NCI-H774 (cell line): ENCODE measurements at regions not wholly inside any gene's neighbourhood (a gene's known extent, or its start where the extent isn't known, plus 50 kb on each side); places are given as distances from the start of the nearest gene placed in this dataset.
"Not testable (repeated sequence)": the region's sequence is repeated elsewhere in the genome, so short reads cannot be mapped to it uniquely, and the experiment has no call there.

Experiments used
- DNase-seq: peaks from one replicate; lab custom pipeline; 2025; lab: John Stamatoyannopoulos, UW

DNA sequence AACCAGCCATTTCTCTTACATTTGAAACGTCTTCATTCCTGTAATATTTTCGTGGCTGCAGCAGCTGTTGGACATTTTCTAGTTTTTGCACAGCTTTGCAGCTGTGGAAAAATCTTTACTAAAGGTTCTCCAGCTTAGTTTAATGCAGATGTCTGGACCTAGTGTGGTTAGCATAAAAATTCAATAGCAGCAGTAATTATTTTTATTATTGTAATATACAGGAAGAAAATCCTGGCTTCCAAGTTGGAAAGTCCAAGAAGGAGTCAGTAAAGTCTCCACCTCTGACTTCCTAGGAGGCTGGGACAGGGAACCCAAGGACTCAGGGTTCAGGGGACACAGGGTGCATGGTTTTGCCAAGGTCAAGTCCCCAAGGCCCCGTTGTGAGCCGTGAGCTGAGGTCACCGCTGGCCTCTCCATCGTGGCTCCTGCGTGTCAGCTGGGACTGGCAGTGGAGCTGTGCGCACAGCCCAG is 230.6 kb downstream of the FNDC1 start:
- DNase-seq, result no peak

DNA sequence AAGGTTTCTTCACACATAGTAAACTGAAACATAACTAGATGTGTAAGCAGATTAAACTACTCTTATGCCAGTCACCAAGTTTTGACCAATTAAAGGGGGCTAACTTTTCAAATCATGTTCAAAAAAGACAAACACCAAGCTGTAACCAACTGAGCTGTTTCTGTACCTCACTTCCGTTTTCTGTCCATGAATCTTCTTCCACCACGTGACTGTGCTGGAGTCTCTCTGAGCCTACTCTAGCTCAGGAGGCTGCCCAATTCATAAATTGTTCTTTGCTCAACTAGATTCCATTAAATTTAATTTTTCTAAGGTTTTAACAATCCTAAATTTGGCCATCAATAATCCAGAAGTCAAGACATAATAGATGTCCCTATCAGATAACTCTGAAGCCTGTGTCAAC is 229.4 kb downstream of the FNDC1 start:
- DNase-seq, result no peak

DNA sequence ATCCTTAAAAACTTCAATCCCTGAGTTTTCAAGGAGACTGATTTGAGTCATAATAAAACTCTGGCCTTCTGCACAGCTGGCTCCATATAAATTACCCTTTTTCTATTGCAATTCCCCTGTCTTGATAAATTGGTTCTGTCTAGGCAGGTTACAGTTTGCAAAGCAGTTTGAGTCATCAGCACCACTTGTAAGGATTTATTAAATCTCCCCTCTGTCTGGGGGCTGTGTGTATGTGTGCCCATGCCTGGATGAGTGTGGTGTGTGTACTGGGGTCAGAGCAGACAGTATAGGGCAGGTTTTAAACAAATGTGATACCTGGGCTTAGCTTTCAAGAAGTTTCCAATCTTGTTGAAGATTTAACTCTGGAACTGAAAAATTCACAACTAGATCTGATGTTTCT is 228.6 kb downstream of the FNDC1 start:
- no peak for DNase-seq

DNA sequence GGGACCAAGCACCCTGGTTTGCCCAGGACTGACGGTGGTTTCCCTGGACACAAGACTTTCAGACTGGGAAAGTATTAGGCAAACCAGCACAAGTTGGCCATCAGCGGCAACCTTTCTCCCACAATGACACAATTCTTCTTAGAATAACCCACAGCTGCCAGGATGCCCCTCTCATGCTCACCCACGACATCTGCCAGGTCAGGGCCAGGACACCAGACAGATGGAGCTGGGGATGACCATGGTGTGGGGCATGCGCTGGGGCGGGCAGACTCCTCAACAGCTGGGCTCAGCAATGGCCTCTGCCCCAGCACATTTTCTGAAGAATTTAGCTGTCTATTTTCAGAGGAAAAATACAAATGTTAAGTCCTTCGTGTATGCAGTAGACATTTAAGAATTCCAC is 226.4 kb downstream of the FNDC1 start:
- DNase-seq, result no peak

DNA sequence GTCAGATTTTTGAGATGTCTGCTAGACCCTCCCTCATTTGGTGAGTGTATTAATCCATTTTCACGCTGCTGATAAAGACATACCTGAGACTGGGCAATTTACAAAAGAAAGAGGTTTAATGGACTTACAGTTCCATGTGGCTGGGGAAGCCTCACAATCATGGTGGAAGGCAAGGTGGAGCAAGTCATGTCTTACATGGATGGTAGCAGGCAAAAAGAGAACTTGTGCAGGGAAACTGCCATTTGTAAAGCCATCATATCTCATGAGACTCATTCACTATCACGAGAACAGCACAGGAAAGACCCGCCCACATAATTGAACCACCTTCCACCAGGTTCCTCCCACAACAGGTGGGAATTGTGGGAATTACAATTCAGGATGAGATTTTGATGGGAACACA is 223.5 kb downstream of the FNDC1 start:
- DNase-seq, result not testable (repeated sequence)

DNA sequence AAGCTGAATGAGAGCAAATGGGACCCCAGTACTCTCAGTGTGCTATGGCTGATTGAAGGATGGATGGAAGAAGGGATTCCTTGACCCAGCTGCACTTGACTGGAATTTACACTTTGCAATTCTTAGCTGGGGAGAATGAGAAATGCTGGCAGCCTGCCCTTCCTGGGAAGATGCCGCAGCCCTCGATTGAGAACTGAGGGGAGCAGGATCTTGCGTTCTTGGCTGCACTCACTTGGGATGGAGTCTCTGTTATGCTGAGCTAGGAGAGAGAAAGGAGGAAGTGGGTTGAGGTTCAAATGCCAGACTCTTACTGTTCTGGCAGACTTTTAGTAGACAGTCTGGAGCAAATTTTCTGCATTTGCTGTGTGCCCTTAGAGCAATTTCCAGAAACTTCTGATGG is 221.2 kb downstream of the FNDC1 start:
- no peak for DNase-seq

DNA sequence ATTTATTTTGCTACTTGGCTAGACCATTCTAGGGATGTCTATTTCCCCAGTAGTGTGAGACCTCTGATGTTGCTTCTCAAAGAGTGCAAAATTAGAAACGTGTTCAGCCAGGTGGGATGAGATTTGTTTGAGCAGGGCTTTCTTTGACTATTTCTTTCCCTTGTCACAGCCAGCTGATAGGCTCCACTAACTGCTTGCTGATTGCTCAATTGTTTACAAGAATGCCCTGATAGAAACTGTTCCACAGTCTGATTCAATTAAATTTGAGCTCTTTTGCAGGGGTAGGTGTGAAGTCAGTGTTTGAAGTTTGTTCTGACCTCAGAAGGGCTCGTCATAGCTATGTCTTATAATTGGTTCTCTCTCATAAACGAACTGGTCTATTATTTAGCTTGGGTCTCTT is 220.5 kb downstream of the FNDC1 start:
- DNase-seq, result no peak

DNA sequence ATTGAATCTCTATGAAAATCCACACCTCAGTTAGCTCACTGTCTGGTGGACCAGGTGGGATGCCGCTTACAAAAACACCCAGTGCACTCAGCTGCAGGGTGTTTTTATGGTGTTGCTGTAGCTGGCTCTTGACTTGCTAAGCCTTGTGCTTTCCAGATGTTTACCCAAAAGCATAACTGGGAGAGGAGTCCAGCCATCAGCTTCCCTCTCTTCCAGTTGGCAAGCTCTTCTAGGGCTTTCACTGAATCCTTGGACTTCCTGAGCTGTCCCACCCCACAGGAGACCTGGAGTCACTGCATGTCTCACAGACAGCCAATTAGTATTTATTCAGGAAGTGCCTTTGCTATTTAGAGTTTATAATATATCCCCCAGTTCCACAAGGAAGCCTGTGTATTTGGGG is 210.9 kb downstream of the FNDC1 start:
- no peak for DNase-seq

DNA sequence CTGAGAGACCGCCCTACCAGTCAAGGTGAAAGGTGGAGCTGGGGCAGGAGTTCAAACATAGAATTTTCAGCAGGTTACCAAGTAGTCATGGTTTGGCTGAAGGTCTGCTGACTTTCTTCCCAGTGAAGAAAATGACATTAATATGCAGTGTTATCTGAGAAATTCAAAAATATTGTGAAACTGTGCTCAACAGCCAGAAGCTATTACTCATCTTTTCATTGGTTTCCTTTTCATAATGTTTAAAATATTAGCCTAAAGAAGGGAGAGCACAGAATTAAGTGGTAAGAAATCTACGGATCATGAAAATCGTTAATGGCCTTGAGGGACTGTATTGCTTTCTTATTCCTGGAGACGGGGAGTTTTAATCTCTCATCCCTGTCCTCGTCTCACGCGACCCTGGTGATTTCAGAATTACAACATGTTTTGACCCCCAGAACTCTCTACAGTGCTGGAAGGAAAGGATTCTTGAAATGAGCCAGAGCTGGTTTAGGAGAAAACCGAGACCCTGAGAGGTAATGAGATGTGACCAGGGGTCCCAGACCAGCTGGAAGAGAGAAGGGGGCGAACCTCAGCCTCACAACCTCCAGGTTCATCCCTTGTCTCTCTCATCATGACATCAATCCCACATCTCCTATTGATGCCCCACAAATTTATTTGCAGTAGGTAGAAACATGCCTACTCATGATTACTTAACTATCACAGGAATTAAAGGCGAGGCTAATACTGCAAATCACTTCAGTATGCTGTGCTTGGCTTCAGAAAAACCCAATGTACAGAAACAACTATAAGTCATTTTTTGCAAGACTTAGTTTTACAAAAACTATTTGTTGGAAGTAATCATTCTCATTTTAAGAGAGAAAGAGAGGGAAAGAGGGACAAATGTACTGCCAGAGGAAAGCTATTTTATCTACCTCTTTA is 209.5 kb downstream of the FNDC1 start:
- no peak for DNase-seq

DNA sequence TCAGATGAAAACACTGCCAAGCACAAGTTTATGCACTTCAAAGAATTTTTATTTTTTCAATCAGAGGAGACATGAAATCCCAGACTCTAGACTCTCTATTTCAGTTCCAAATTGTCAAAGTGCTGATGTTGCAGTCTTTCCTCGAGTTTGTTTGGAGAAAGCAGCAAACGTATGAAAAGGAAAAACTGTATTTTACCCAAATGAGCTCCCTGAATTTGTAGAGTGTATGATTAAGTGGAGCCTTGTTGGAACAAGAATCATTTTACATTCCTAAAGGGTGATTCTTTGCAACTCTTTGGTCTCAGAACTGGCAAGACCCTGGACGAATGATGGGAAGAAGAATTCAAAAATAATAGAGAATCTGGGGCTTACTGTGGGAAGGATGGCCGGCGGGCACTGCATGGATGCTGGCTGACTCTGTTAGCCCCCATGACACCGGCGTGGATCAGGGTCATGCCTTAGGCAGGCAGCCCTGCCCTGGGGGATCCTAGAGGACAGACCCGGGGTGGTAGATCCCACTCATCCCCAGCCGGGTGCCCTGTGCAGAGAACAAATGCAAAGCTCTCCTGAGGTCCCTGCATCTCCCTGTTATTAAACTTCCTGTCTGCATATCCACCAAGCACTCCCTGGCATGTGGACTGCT is 207.4 kb downstream of the FNDC1 start:
- DNase-seq, result no peak

DNA sequence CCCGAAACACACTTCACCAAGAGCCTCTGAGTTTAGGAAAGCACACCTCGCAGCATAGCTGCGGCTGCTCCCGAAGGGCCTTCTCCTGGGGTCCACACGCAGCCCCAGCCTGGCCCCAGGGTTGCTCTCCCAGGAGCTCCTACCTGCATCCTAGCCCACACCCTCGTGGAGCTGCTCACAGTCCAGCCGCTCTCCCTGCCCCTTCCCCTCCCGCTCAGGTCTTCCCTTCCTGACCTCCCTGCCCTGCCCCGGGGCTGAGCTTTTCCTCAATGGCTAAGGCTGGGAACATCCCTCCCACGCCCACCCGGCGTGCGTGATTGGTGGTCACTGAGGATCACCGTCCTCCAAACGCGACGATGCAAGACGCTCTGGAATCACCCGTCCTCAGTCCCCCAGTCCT is 205.8 kb downstream of the FNDC1 start:
- DNase-seq, result no peak

DNA sequence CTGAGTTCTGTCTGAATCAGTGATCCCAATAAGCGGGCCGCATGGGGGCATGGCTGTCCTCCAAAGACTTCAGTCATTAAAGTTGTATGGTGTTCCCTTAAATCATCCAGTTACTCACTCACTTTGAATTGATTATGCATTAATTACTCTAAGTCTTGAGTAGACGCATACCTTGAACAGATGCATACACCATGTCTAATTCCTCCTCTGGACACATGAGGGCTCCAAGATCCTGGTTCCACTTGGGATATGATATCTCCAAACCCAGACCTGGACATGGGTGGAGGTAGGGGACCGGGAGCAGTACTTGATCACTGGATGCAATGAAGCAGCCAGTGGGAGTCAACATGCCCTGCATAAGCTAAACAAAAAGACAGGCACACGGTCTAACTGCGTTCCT is 204.5 kb downstream of the FNDC1 start:
- DNase-seq, result no peak

DNA sequence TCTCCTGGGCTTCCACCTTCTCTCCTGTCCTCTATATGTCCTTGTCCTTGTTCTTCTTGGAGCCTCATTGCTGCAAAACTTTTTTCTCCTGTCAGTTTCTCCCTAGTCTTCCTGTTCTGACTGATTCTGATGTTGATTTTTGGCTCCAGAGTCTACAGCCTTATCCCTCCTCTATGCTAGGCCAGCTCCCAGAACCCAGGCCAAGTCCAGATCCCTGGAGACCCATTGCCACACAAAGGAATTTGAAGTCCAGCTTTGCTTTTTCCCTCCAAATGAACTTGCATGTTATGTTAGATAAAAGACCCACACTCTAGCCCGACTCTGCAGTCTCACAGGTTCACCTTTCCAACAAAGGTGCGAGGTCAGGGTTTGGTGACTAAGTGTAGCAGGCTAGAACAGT is 203.1 kb downstream of the FNDC1 start:
- no peak for DNase-seq

DNA sequence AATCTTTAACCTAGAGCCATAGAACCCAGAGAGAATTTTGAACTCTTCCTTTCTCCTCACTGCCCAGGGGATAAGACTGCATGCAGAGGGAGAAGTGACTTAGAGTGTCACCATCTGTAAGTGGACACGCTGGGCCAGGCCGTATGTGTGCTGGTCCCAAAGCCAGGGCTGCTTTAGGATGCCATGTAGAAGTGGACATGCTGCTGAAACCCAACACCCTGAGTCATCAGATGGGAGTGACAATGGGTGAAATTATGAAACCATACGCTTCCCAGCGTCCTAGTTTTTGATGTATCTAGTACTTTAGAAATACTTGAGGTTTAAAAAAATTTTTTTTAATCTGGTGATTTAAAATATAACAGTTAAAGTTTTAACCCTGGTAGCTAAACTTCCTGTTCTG is 191.1 kb downstream of the FNDC1 start:
- DNase-seq, result no peak

DNA sequence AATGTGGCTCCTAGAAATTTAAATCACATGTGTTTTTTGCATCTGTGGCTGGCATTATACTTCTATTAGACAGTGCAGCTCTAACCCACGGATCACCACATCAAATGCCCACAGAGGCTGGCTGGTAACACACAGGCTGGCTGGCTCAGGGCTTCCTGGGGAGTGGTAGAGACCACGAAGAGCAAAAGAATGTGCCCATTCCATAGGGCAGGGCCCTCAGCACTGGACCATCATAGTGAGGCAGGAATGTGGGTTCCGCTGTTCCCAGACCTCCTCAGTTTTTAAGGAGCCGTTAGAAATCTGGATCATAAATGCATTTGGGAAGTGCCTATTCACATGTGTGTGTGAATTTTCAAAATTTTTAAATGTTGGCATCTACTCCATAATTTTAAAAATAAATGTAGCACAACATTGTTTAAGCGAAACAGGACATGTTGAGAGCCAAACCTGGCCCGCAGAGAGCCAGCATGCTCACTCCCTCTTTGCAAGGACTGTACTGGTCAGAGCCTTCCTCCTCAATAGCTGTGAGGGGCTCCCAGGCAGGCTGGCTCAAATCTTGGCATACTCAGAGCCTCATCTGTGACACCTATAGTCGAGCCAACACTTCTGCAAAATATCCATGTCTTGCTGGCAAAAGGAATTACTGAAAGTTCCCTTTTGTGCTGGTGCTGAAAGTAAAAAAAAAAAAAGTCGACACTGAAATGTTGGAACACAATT is 190.5 kb downstream of the FNDC1 start:
- DNase-seq, result no peak

DNA sequence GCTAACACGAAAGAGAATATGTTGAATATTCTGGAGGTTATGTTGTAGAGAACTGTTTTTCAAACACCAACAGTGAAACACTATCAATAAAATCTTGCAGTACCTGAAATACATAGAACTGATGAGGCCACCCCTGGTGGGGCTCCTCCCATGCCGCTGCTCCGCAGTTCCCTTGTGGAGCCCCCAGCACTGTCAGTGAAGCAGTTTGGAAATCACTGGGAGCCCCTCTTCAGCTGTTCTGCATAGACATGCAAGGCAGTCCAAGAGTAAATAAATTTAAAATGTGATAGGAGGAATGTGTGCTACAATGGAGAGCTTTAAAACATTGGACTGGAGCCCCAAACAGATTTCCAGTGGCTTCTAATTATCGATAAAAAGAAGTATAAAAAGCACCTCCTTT is 189.4 kb downstream of the FNDC1 start:
- DNase-seq, result no peak

DNA sequence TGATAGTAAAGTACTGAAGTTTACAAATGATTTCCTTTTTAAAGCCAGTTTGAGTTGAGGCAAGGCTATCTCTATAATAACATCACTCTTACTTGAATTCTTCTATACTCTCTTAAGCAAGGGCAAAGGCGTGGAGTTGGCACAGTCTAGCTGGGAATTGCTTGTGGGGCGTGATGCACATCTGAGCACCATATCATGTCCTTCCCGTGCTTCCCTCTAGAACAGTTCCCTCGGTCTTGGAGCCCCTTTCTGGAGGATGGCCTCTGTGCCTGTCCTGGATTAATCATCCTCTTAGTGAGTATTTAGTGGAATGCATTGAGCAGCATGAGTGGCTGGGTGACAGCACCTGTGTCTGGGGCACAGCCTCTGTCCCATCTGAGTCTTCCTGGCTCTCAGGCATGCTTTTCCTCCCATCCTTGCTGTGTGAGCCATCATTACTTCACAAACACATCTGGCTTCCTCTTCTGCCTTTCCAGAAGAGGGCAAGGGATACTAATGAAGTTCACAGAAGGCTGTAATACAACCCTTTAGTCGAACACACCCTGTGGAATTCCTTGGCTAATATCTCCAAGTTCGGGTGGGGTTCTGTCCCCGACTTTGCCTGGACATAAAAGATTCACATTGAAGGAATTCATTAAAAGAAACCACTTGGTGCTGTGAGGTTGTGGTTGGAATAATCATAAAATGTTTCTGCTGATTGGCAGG is 188.2 kb downstream of the FNDC1 start:
- DNase-seq, result no peak

DNA sequence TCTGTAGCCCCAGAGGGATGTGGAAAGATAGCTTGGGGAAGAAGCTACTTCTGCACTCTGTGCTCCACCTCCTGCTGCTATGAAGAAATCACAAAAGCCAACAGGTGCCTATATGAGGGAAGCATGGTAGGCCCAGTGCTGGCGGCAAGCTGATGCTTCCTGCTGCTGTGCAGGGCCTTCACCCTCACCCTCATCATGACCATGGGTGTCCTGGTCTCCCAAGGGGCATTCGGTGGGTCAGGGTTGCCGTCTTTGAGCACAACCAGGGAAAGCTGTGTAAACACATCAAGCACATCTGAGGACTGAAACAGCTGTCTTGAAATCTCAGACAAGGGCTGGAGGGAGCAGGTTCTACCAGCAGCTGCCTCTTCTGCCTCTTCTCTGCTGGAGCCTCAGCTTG is 184.0 kb downstream of the FNDC1 start:
- no peak for DNase-seq

DNA sequence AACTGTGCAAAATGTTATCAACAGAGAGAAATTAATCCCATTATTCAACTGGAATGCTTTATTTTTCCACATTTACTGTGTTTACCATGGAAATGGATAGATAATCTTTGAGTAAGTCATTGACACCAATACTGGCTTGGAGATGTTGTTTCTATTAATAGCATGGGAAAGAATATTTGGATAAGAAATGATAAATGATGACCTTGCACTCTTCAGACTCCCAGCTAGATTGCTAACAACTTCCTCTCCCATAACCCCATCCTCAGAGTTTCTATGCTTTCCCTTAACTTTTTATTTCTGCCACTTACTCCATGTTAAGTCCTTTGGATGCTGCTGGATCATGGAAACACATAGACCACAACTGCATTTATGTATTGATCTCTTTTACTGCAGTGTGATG is 182.5 kb downstream of the FNDC1 start:
- DNase-seq, result no peak

DNA sequence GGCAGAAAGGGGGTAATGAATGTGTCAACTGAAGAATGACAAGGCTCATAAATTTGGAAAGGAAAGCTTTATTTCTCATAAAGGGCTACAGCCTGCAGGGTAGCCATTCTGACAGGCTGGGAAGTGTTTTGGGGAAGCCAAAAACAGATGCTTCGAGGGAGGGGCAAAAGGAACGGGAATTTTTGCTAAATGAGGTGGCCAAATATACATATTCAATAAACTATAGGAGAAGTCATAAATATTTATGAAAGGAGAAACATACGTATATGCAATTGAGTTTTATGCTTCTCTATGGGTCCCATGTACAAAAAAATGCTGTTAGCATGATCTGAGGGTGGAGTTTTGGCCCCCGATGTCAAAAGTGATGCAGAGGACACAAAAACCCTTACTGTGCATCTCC is 180.7 kb downstream of the FNDC1 start:
- DNase-seq, result no peak

DNA sequence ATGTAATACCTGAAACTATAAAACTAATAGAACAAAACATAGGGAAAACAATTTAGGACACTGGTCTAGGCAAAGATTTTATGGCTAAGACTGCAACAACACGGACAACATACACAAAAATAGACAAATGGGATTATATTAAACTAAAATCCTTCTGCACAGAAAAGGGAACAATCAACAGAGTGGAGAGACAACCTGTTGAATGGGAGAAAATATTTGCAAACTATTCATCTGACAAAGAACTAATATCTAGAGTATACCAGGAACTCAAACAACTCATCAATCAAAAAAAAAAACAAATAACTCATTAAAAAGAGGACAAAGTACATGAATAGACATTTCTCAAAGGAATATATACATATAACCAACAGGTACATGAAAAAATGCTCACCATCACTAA is 174.5 kb downstream of the FNDC1 start:
- DNase-seq, result no peak

DNA sequence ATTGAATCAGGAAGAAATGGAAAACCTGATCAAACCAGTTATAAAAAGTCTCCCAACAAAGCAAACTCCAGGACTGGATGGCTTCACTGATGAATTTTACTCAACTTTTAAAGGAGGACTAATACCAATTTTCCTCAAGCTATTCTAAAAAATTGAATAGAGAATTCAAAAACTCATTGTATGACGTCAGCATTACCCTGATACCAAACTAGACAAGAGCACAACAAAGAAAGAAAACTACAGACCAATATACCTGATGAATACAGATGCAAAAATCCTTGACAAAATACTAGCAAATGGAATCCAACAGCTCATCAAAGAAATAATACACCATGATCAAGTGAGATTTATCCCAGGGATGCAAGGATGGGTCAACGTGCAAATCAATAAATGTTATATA is 172.9 kb downstream of the FNDC1 start:
- DNase-seq, result no peak
